ENCODE measurements at regions not wholly inside any gene's neighbourhood (a gene's known extent, or its start where the extent isn't known, plus 50 kb on each side); places are given as distances from the start of the nearest gene placed in this dataset.

DNA sequence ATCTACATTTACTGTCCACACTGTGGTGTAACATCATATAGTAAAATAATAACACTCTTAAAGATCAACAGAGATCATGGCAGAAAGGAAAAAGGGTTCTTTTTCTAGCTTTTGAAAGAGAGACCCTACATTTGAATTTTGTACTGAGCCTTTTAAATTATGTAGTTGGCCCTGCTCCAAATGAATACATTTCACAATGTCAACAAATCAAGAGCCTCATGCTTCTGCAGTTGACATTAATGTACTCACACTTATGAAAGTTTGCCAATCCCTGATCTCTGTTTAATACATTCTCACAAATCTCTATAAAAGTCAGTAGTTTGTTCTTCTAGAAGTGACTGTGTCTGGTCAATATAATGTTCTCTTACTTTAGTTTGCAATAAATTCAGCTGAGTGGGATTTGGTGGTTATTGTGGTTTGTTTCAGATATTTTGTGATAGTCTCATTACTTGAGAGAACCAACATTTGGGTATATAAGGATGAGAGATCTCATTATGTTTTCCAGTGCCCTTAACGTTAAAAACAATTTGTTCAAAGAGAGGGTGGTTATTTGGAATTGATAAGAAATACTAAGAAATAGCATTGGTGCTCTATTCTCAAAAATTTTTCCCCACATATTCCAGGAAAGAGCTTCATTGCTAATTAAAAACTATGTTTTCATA is 277.8 kb upstream of the FTMT start:
- H3K9me3 ChIP-seq: no peaks in the 10 kb centered on the region
- no peaks in the 10 kb centered on the region for H3K27me3 ChIP-seq
- TF ChIP-seq POLR2AphosphoS5 (IDR thresholded peaks at IDR 0.05): no peak
- TF ChIP-seq, protein P1, sequence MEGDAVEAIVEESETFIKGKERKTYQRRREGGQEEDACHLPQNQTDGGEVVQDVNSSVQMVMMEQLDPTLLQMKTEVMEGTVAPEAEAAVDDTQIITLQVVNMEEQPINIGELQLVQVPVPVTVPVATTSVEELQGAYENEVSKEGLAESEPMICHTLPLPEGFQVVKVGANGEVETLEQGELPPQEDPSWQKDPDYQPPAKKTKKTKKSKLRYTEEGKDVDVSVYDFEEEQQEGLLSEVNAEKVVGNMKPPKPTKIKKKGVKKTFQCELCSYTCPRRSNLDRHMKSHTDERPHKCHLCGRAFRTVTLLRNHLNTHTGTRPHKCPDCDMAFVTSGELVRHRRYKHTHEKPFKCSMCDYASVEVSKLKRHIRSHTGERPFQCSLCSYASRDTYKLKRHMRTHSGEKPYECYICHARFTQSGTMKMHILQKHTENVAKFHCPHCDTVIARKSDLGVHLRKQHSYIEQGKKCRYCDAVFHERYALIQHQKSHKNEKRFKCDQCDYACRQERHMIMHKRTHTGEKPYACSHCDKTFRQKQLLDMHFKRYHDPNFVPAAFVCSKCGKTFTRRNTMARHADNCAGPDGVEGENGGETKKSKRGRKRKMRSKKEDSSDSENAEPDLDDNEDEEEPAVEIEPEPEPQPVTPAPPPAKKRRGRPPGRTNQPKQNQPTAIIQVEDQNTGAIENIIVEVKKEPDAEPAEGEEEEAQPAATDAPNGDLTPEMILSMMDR (IDR thresholded peaks at IDR 0.05): no peak
- TF ChIP-seq POLR2A (IDR thresholded peaks at IDR 0.05; ENCODE audit: low read depth): no peak
- TF ChIP-seq EP300 (IDR thresholded peaks at IDR 0.05): no peak
- no peak overlapping the region for H3K4me3 ChIP-seq
- H3K4me1 ChIP-seq: no peaks in the 10 kb centered on the region
- H3K27ac ChIP-seq (replicated peaks in 1 of 4): no peak overlapping the region
- H3K36me3 ChIP-seq: no peaks in the 10 kb centered on the region
- no peak for DNase-seq (ENCODE audit: extremely low spot score)
- intact Hi-C loops (cut with DNase I): no loop called here
- WGBS: 62% methylated on average over 1 of the region's 1 CpG

DNA sequence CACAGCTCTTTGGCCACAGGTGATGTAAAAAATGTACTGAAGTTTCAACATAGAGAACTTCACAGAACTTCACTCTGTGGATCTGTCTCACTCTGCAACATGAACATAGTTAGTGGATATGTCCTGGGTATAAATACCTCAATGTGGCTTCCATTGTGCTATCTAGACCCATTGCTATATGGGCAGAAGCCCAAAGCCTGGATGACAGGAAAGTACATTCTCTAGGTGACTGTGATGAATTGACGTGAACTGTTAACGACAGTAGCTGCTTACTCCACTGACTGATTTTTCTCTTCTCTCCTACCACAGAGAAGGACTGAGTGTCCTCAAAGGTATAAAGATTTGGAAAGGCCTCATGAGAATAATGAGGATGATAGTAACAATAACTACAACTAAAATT is 270.1 kb upstream of the FTMT start:
- 79% methylated on average over 2 of the region's 2 CpGs for WGBS
- Histone ChIP-seq H3K9me3 (no peaks in the 10 kb centered on the region), H3K4me1 (no peaks in the 10 kb centered on the region), H3K4me3 (no peak overlapping the region), H3K36me3 (no peaks in the 10 kb centered on the region), H3K27me3 (no peaks in the 10 kb centered on the region), H3K27ac (replicated peaks in 1 of 4) (no peak overlapping the region)
- no peak for TF ChIP-seq EP300 (IDR thresholded peaks at IDR 0.05)
- no peak for TF ChIP-seq POLR2A (IDR thresholded peaks at IDR 0.05; ENCODE audit: low read depth)
- TF ChIP-seq, protein P1 (IDR thresholded peaks at IDR 0.05): no peak
- no peak for DNase-seq (ENCODE audit: extremely low spot score)
- intact Hi-C loops (cut with DNase I): no loop called here

DNA sequence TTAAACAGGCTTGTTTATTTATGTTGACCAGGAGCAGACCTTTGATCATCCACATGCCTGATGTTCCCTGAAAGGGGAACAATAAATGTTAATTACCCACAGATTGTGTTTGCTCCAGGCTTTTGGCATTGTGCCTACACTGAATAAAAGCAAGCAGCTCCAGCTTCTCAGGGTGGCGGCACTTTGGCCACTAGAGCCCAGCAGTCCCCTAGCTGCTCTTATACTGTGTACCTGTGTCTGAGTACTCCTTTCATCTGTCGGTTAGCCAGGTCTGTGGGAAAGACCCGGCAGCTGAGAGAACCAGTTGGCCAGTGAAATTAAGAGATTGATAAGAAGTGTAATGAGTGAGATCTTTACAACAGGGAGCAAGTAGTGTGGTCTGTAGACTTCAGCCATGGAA is 254.8 kb upstream of the FTMT start:
- intact Hi-C loops (cut with DNase I): no loop called here
- Histone ChIP-seq H3K36me3 (no peaks in the 10 kb centered on the region), H3K27ac (replicated peaks in 1 of 4) (no peak overlapping the region), H3K4me1 (no peaks in the 10 kb centered on the region), H3K9me3 (peaks cover 0 to 12% (median 0%) of the 10 kb centered on the region in 4 donors), H3K4me3 (no peak overlapping the region), H3K27me3 (no peaks in the 10 kb centered on the region)
- no peak for TF ChIP-seq POLR2AphosphoS5 (IDR thresholded peaks at IDR 0.05)
- TF ChIP-seq, protein P1 (IDR thresholded peaks at IDR 0.05): no peak
- no peak for TF ChIP-seq POLR2A (IDR thresholded peaks at IDR 0.05; ENCODE audit: low read depth)
- TF ChIP-seq EP300 (IDR thresholded peaks at IDR 0.05): no peak
- WGBS: 100% methylated on average over 3 of the region's 3 CpGs
- DNase-seq (ENCODE audit: extremely low spot score): no peak

DNA sequence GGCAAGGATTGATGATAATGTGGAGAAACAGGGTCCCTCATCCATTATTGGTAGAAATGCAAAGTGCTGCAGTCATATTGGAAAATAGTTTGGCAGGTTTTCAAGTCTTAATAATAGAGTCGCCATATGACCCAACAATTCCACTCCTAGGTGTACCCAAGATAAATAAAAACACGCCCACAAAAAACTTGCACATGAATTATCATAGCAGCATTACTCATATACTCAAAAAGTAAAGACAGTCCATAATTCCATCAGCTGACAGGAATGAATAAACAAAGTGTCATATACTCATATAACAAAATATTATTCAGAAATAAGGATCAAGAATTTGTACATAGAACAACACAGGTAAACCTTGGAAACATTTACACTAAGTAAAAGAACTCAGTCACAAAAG is 242.9 kb upstream of the FTMT start:
- no peaks in the 10 kb centered on the region for H3K4me1 ChIP-seq
- no peak for DNase-seq (ENCODE audit: extremely low spot score)
- H3K27ac ChIP-seq (replicated peaks in 1 of 4): no peak overlapping the region
- intact Hi-C loops (cut with DNase I): no loop called here
- no peaks in the 10 kb centered on the region for H3K9me3 ChIP-seq
- TF ChIP-seq EP300 (IDR thresholded peaks at IDR 0.05) (no peak), POLR2A (IDR thresholded peaks at IDR 0.05; ENCODE audit: low read depth) (no peak), POLR2AphosphoS5 (IDR thresholded peaks at IDR 0.05) (no peak)
- TF ChIP-seq, protein P1 (IDR thresholded peaks at IDR 0.05): no peak
- no peak overlapping the region for H3K4me3 ChIP-seq
- WGBS: 90% methylated on average over 2 of the region's 2 CpGs
- no peaks in the 10 kb centered on the region for H3K36me3 ChIP-seq
- no peaks in the 10 kb centered on the region for H3K27me3 ChIP-seq

DNA sequence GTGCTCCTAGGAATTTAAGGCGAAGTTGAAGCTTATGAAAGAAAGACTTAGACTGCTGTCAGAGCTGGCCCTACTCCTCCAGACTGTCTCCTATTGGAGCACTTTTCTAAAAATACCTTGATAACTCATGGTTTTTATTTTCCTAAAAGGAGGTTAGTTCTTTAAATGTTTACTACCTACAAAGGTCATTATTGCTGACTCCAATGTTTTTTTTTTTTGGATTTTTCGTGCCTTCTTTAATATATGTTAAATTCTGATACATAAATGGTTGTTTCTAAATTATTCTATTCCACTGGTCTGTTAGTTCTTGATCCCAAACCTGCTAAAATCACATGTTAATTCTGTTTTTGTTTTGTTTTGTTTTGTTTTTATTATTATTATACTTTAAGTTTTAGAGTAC is 227.6 kb upstream of the FTMT start:
- intact Hi-C loops (cut with DNase I): no loop called here
- Histone ChIP-seq H3K27ac (replicated peaks in 1 of 4) (no peak overlapping the region), H3K36me3 (no peaks in the 10 kb centered on the region), H3K4me1 (no peaks in the 10 kb centered on the region), H3K27me3 (no peaks in the 10 kb centered on the region), H3K4me3 (no peak overlapping the region), H3K9me3 (no peaks in the 10 kb centered on the region)
- TF ChIP-seq POLR2A (IDR thresholded peaks at IDR 0.05; ENCODE audit: low read depth) (no peak), POLR2AphosphoS5 (IDR thresholded peaks at IDR 0.05) (no peak), EP300 (IDR thresholded peaks at IDR 0.05) (no peak)
- TF ChIP-seq, protein P1 (IDR thresholded peaks at IDR 0.05): no peak
- DNase-seq (ENCODE audit: extremely low spot score): no peak
- 88% methylated on average over 2 of the region's 2 CpGs for WGBS
